ENCODE measurements at regions not wholly inside any gene's neighbourhood (a gene's known extent, or its start where the extent isn't known, plus 50 kb on each side); places are given as distances from the start of the nearest gene placed in this dataset.

DNA sequence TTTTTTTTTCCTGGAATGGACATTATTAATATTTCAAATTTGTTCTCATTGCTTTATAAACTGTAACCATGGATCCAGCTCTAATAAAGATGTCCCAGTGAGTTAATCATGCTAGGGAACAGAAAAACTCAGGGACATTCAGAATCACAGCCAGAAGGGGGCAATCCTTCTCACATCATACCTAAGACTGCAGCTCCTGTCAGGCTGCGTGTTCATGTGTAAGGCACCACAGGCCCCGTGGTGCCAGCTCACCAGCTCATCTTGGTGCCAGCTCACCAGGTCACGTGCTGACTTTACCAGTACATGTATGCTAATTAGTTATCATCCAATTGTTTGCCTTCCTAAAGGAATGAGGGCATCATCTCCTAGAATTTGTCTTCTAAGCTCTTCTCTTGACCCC is 84.7 kb upstream of the NEDD4L start:
- no peak for TF ChIP-seq POLR2A (IDR thresholded peaks at IDR 0.05)
- TF ChIP-seq, protein P1, sequence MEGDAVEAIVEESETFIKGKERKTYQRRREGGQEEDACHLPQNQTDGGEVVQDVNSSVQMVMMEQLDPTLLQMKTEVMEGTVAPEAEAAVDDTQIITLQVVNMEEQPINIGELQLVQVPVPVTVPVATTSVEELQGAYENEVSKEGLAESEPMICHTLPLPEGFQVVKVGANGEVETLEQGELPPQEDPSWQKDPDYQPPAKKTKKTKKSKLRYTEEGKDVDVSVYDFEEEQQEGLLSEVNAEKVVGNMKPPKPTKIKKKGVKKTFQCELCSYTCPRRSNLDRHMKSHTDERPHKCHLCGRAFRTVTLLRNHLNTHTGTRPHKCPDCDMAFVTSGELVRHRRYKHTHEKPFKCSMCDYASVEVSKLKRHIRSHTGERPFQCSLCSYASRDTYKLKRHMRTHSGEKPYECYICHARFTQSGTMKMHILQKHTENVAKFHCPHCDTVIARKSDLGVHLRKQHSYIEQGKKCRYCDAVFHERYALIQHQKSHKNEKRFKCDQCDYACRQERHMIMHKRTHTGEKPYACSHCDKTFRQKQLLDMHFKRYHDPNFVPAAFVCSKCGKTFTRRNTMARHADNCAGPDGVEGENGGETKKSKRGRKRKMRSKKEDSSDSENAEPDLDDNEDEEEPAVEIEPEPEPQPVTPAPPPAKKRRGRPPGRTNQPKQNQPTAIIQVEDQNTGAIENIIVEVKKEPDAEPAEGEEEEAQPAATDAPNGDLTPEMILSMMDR (IDR thresholded peaks at IDR 0.05 in 4 of 5, conservative IDR thresholded peaks at IDR 0.05 in 1 of 5), result no peak

Data from gastrocnemius medialis (tissue), 4 donors.